WTC11 (cell line): ENCODE measurements at regions not wholly inside any gene's neighbourhood (a gene's known extent, or its start where the extent isn't known, plus 50 kb on each side); places are given as distances from the start of the nearest gene placed in this dataset.

Experiments
- ATF1 ChIP-seq: sonication (generic); formaldehyde crosslinking; IDR thresholded peaks from 2 replicates; pipeline ENCODE4 v1.8.1; 2023; ENCODE audit warnings: mild to moderate bottlenecking, moderate library complexity, missing genetic modification reagents
- ATF2 ChIP-seq: sonication (generic); formaldehyde crosslinking; IDR thresholded peaks from 2 replicates; pipeline ENCODE4 v1.8.1; 2022; ENCODE audit warnings: low read depth, missing genetic modification reagents, borderline replicate concordance
- ATF6 ChIP-seq: sonication (generic); formaldehyde crosslinking; IDR thresholded peaks from 2 replicates; pipeline ENCODE4 v1.8.1; 2023; ENCODE audit warnings: mild to moderate bottlenecking, missing genetic modification reagents
- CBFB ChIP-seq: sonication (generic); formaldehyde crosslinking; IDR thresholded peaks from 2 replicates; pipeline ENCODE4 v1.8.1; 2022; ENCODE audit warnings: mild to moderate bottlenecking, low read depth, missing genetic modification reagents
- CTCF ChIP-seq: fragments of 200-600 bp; IDR thresholded peaks from 2 replicates; pipeline ENCODE4 v1.8.0; 2022; ENCODE audit warnings: antibody characterized with exemption
- FOXJ3 ChIP-seq: sonication (generic); formaldehyde crosslinking; IDR thresholded peaks from 2 replicates; pipeline ENCODE4 v1.9.0; 2021; ENCODE audit warnings: missing genetic modification reagents, mild to moderate bottlenecking, borderline replicate concordance
- NR2C2 ChIP-seq: sonication (generic); formaldehyde crosslinking; IDR thresholded peaks from 2 replicates; pipeline ENCODE4 v1.8.0; 2022; ENCODE audit warnings: mild to moderate bottlenecking, missing genetic modification reagents
- NR3C1 ChIP-seq: sonication (generic); formaldehyde crosslinking; conservative IDR thresholded peaks from 2 replicates; pipeline ENCODE4 v1.8.1; 2023; ENCODE audit warnings: low read depth, mild to moderate bottlenecking, missing genetic modification reagents
- TP53 ChIP-seq: sonication (generic); formaldehyde crosslinking; IDR thresholded peaks from 2 replicates; pipeline ENCODE4 v1.8.1; 2023; ENCODE audit warnings: mild to moderate bottlenecking, missing genetic modification reagents
- ZBTB43 ChIP-seq: sonication (generic); formaldehyde crosslinking; IDR thresholded peaks from 2 replicates; pipeline ENCODE4 v1.8.1; 2023; ENCODE audit warnings: mild to moderate bottlenecking, missing genetic modification reagents
- ZNF121 ChIP-seq: sonication (generic); formaldehyde crosslinking; IDR thresholded peaks from 2 replicates; pipeline ENCODE4 v1.8.0; 2023; ENCODE audit warnings: missing genetic modification reagents
- ZNF281 ChIP-seq: sonication (generic); formaldehyde crosslinking; IDR thresholded peaks from 2 replicates; pipeline ENCODE4 v1.8.0; 2023; ENCODE audit warnings: mild to moderate bottlenecking, missing genetic modification reagents

- TF ChIP-seq ZNF281 (CRISPR knock-in tag), result no peak
- no peak for TF ChIP-seq NR3C1 (CRISPR knock-in tag)
- TF ChIP-seq CTCF, result no peak
- no peak for TF ChIP-seq ATF1 (CRISPR knock-in tag)
- no peak for TF ChIP-seq ATF2 (CRISPR knock-in tag)
- no peak for TF ChIP-seq NR2C2
- no peak for TF ChIP-seq ZNF121 (CRISPR knock-in tag)
- TF ChIP-seq TP53, result no peak
- no peak for TF ChIP-seq ZBTB43 (CRISPR knock-in tag)
- TF ChIP-seq FOXJ3 (CRISPR knock-in tag), result no peak
- TF ChIP-seq ATF6 (CRISPR knock-in tag), result no peak
- TF ChIP-seq CBFB, result no peak
Observed at GRCh38 chr3:115469649-115470048, 153.7 kb upstream of the GAP43 start.
